Embryonic facial prominence (tissue), 1 donor: ENCODE measurements at regions not wholly inside any gene's neighbourhood (a gene's known extent, or its start where the extent isn't known, plus 50 kb on each side); places are given as distances from the start of the nearest gene placed in this dataset.

Experiments used
- DNase-seq: peaks from one replicate; pipeline ENCODE4 v3.0.0-alpha.2; 2016; ENCODE audit errors: extremely low spot score

DNA sequence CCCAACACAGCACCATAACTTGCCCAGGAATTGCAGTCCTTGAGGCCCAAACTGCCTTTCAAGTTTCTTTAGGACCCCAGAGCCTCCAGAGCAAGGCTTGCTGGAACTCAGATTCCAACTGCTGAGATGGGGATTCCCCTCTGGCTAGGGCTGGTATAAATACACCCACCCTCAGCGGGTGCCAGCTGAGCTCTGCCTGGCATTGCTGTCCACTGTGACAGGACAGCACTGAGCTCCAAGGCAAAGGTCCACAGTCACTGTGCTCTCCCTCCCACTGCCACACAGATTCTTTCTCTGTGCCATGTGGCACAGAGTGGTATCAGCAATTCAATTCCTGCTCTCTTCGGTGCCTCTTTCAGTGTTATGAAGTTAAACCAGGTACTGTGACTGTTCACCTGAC lies 304.2 kb upstream of the LMCD1 start:
- no peak for DNase-seq

DNA sequence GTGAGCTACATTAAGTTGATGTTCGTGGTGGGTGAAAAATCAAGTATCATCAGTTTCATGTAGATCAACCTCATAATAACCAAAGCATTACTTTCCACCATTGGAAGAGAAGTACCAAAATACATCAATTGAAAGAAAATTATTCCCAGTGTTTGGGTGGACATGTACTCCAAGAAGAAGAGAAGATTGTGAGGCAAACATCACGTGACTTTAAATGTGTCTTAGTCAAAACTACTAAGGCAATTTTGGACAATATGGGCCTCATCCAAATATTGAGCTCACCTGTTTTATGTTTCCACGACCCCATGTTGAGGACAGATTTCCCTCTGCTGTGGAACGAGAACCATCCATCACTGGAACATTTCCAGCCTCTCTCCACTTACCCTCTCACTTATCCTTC lies 303.0 kb upstream of the LMCD1 start:
- DNase-seq: no peak

DNA sequence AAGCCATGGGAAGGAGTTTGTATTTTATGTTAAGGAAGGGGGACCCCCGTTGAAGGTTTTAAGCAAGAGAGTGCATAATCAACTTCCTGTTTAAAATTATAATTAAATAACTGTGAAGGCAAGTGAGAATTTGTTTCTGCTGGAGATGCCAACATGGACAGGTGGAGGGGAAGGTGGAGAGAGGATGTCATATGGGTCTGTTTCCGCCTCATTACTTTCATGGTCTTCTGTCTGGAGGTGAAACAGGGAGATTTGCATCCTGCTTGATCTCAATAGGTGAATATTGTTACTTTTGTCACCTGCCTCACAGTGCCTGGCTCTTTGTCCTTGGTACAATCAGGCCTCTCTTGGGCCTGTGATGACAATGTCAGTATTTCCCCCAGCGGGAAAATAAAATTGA lies 300.6 kb upstream of the LMCD1 start:
- no peak for DNase-seq

DNA sequence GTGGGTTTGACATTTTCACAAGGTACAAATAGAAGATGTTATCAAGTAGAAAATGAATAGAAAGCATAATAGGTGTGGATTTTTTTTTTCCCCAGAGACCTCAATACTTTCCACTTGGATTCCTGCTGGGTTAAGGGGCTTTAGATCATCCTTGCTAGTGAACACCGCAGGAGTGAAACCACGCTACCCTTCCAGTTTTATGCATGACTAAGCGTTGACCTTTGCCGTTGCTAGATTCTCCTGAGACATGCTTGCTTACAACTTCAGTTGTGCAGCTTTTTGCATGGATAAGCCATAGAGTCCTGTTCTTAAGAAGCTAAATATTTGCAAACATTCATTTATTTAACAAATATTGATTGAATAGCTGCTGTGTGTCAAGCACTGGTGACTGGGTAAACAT lies 299.7 kb upstream of the LMCD1 start:
- no peak for DNase-seq

DNA sequence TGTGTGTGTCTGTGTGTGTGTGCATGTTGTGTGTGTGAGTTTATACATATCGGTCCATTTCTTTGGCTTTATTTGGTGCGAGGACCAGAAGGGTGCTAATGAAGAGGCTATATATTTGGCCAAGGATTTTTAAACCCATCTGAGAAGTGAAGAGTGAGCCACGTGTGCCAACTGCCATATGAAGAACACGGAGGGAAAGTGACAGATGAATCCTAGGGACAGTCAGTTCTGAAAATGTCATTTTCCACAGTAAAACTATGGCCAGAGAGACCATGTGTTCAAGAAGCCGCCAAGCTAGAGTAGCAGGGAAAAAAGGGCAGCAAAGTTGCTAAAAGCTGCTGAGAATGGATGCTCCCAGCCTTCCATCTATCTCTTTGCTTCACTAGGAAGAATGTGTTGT lies 297.3 kb upstream of the LMCD1 start:
- DNase-seq: no peak

DNA sequence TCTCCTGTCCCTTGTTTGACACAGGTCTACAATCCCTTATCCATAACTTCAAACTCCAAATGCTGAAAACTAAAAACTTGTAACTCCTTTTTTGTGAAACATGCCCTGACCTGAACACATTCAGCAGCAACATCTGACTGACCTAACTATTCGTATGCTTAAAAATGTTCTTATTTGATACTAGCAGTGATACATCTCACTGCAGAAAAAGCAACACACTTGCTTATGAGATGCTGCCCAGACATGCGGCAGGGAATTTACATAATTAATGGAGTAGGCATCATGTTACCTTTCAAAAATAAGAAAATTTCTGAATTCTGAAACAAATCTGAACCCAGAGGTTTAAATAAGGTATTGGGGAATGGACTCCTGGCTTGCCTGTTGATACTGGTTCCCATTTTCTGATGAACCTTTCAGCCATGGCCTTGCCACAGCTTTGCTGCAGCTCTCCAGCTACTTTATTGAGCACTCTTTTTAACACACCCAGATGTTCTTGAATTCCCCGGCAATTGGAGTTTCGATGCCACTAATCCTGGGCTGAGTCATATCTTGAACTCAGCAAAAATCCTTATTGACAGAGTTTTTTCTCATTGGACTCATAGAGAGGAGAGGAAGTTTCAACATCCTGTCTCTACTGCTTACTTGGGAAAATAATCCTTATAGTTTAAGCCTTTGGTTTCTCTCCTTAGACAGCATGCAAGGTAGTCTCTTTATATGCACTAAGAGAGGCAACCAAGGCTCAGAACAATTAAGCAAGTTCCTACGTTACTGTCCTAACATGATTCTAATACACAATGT lies 296.6 kb upstream of the LMCD1 start:
- no peak for DNase-seq

DNA sequence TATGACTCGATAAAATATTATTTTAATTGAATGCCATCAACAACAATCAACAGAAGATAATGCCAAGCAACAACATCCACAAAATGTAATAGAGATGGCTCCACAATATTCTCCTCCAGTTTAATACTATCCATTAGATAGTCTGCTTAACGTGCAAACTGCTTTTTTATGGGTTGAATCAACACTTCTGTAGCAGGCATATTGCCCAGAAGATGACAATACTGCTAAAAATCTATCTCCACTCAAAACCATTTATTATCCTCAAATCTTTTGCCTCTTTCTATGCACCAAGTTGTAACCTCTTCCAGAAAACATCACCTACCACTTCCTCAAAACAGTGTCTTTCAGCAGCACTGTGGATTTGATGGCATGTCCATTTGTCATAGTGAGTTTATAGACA lies 295.7 kb upstream of the LMCD1 start:
- DNase-seq: no peak

DNA sequence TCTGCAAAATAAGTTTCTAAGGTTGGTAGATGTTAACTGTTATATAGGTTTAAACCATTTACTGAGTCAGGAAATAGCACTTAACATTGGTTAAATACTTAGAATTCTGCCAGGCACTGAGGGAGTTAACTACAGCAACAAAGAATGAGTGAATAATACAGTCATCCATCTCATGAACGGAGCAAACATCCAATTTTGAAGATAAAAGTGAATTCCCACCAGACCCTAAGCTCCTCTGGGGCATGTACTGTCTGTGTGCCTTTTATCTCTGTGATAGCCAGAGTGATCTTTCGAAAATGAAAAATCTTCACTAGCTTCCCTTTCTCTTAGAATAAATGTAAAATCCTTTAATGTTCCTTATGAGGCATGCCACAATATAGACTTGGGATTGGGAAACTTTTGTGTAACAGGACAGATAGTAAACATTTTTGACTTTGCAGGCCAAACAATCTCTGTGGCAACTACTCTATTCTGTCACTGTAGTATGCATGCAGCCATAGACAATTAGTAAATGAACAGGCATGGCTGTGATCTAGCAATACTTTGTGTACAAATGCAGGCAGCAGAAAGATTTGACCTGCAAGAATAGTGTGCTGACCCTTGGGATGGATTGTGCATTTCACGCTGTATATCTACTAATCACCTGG lies 294.5 kb upstream of the LMCD1 start:
- DNase-seq: no peak

DNA sequence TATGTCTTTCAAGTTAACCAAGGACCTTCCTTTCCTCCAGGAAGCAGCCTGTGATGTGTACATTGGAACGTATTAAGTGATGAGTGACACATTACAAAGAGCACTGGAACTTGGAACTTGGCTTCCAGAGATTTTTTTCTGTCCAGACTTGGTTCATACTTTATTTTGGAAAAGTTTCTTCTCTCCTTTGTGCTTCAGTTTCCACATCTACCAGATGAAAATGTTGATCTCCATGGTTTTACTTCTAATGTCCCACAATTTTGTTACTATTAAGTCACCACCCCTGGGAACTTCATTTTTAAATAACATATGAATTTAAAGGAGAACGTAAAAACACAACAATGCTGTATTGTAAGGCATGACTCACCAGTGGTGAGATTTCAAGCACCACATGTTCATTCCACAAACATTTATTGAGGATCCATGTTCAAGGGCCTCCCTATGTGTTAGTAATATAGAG lies 290.7 kb upstream of the LMCD1 start:
- no peak for DNase-seq

DNA sequence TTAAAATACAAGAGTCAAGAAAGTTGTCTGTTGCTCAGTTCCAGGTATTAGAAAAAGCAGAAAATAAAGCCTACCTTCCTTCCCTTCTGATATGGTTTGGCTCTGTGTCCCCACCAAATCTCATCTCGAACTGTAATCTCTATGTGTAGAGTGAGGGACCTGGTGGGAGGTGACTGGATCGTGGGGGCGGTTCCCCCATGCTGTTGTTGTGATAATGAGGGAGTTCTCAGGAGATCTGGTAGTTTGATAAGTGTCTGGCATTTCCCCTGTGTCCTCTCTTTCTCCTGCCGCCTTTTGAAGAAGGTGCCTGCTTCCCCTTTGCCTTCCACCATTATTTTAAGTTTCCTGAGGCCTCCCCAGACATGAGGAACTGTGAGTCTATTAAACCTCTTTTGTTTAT lies 288.8 kb upstream of the LMCD1 start:
- no peak for DNase-seq

DNA sequence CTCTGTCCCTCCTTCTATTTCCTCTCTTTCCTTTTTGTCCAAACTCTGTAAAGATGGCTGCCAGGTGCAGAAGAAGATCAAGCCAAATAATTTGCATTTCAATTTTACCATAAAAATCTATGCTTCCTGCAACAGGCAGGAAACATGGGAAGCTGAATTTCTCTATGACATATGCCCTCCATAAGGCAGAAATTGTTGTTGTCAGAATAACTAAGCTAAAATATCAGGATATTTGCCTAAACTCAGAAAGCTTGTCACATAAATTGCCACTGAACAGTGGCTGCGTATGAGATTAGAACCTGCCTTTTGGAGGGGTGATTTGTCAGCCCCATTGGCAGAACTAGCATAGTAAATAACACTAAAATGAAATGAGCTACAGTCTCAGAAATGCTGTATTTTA lies 288.3 kb upstream of the LMCD1 start:
- no peak for DNase-seq

DNA sequence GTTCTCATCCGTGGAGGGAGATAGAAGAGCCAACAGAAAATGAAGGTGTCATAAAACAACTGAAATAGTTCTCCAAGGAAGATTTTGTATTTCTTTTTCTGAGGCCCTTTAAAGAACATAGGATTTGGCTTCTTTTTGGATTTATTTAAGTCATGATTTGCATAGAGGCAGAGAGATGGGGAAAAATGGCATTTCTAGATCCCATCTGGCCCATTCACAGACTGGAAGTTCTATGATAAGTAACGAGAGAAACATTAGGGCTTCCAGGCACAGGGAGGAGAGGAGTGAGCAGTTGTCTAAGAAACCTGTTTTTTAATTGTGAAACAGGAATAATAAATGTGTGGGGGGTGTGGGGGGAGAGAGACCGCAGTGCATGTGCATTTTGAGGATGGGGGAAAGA lies 285.8 kb upstream of the LMCD1 start:
- no peak for DNase-seq

DNA sequence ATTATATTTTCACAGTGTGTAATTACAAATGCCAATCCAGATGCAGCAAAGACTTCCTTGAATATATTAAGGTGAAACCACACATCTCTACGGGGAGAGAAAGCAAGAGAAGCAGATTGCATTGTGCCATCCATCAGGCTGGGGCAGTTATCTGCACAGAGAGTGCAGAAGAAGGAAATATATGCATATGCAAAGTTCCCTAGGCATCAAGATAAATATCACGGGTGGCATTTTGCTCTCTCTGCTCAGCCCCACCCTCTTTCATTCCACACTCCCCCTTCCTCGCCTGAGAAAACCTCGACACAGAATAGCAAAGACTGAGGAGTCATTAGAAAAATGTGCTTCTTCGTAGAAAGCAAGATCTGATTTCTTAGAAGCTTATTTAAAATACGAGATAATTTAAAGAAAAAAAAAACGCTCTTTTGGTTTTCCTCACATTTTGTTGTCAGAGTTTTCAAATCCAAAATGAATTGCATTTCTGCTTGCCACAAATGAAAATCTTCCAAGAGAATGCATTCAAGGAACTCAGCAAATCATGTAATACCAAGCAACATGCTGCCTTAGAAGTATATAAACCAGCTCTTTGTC lies 283.2 kb upstream of the LMCD1 start:
- no peak for DNase-seq

DNA sequence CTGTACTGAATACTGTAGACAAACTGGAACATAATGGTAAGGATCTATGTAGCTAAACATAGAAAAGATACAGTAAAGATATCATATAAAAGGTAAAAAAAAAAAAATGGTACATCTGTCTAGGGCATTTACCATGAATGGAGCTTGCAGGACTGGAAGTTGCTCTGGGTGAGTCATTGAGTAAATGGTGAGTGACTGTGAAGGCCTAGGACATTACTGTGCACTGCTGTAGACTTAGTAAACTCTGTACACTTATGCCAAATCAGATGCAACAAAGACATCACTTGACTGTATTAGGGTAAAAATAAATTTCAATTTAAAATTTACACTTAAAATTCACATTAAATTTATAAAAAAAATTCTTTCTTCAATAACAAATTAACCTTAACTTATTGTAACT lies 281.3 kb upstream of the LMCD1 start:
- no peak for DNase-seq

DNA sequence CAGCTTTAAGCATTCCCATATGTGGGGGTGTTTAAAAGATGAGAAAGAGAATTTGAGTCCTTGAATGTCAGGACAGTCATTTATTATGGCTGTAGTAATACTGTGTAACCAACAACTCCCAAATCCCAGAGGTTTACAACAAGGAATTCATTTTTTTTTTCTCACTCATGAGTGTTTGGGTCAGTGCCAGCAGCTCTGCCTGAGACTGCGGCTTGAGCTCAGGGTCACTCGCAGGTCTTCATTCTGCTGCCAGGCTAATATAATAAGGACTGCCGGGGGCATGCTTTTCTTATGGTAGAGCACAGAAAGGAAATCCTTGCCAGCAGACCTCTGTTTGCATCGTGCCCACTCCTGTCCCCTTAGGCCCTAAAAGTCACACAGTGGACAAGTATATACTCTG lies 277.9 kb upstream of the LMCD1 start:
- DNase-seq: no peak

DNA sequence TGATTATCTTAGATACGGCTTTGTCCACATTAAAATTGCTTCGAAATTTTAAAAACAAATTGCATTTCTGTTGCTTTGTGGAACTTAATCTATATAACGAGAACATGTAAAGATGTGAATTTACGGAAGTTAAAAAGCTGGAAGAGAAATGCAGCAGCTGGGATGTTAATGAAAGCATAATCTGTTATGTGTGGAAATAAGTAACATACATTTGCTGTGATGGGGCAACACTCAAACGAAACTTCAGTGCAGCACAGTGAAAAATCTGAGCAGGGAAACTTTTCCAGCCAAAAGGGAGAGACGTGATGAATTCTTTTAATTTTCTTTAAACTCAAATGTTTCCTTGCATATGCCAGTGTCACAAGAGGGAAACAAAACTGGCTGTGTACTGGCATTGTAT lies 276.7 kb upstream of the LMCD1 start:
- no peak for DNase-seq

DNA sequence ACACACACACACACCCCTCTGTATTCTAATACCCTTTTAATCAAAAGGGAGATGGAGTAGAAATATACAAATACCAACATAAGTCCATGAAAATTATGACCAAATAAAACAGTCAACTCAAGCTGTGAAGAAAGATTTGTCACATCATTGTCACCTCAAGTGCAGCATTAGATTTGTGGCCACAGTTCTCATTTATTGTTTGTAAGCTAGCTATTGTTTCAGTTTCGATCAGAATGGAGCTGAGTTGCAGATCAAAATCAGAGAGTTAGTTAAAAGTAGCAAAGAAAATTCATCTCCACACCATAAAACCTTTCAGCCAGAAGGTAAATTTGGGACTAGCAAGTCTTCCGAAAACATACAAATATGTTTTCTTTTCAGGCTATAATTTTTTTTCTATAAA lies 267.7 kb upstream of the LMCD1 start:
- DNase-seq: no peak

DNA sequence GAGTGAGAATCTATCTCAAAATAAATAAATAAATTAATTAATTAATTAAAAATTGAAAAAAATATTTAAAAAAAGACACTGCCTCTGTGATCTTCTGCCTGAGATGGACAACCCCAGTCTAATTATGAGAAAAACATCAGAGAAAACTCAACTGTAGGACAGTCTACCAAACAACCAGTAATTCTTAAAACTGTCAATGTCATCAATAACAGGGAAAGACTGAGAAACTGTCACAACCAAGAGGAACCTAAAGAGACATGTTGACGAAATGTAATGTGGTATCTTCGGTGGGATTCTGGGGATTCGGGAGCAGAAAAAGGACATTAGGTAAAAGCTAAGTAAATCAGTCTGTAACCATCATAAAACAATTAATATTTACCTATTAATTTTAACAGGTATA lies 265.4 kb upstream of the LMCD1 start:
- DNase-seq: no peak

DNA sequence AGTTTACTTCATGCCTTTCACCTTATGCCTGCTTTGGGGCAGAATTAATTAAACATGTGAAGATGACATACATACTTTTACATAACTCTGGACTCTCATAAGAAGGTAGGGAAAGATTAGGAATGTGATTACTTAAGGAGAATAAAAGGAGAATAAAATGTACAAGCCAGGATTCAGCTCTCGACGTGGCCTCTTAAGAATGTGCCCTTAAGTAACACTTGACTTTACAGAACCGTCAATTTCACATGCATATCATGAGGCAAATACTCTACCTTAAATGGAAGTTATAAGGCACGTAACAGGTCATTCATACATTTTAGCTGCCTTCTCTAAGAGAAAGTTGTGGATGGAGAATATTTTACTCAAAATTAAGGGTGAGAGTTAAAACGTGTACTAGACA lies 263.7 kb upstream of the LMCD1 start:
- DNase-seq: no peak

DNA sequence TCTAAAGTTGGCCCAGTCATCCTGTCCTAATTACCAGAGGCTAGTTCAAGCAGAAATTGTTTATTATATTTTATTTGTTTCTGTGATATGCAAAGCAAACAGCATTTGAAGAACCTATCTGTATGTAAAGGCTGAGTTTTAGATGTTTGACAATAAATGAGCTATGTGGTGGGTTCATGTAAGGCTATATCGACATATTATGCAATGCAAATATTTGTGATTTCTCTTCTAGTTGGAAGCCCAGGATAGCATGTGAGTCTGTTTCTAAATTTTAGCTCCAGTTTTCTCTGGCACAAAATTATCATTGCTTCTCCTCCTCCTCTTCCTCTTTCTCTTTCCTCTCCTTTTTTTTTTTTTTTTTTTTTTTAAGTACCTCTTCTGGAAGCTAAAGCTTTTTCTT lies 263.2 kb upstream of the LMCD1 start:
- no peak for DNase-seq

DNA sequence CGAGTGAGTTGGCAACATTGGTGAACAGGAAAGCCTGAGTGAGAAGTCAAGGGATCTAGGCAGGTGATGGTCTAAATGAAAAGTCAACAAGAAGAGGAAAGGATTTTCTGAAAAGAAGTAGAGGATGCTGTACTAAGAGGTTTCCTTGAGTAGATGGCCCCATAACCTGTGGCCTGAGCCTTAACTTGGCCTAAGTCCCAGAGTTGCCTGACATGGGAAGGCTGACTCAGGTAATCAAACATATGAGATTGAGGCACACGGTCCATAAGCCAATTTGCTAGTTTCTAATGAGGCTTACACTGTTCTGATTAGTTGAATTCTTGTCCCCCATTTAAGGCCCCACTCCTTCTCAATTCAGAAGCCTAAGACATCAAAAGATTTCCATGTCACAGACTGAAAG lies 262.5 kb upstream of the LMCD1 start:
- DNase-seq: no peak

DNA sequence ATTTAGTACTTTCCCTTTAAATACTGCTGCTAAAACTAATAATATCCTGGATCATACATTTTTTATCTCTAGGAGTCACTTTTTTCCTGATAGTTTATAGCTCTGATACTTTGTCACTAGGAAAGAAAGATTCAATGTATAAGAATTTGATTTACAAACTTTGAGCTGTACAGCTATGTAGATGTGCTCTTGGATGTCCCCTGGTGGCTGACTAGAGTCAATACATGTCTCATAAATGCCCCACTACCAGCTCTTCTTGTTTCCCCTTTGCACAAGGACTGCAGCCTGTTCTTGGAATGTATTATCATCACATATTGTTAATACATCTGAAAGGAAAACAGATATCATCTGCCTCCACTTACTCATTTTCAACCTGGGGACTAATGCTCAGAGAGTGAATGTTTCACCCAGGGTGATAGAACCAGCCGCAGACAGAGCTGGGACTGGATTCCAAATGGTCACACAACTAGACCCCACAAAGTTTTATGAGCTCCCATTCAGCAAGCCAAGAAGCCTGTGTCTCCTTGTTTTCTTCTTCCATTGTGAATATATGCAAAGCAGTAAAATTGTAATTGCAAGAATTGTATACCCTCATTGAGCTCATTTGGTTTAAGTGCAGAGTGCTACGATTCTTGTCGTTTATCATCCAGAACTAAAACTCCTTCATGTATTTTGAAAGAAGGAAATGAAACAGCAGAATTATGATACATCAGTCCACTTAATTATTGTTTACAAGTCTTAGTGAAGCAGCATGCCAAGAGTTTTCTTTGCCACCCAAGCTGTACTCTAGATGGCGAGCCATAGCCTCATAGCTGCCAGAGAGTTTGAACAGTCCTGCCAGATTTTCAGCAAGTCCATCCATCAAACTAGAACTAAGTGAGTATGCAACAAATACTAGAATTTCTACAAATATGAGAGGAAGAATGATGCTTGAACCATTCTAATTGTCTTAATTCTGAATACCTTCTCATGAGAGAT lies 261.6 kb upstream of the LMCD1 start:
- DNase-seq: no peak
